HG02623 (cell line): ENCODE measurements at regions not wholly inside any gene's neighbourhood (a gene's known extent, or its start where the extent isn't known, plus 50 kb on each side); places are given as distances from the start of the nearest gene placed in this dataset.

Experiments used
- ATAC-seq: cut with Tn5 transposase; IDR thresholded peaks from one replicate; pipeline ENCODE4 v1.9.1; 2021; ENCODE audit warnings: moderate library complexity; ENCODE audit not compliant: unreplicated experiment

GRCh38 chr2:16335947-16336346, 329.7 kb downstream of the CYRIA start:
- ATAC-seq: no peak

GRCh38 chr2:16335604-16335930, 330.1 kb downstream of the CYRIA start:
- ATAC-seq: no peak

GRCh38 chr2:16334886-16335603, 330.6 kb downstream of the CYRIA start:
- no peak for ATAC-seq

- ATAC-seq: no peak
These were observed 331.3 kb downstream of the CYRIA start for GRCh38 chr2:16334366-16334765.

- ATAC-seq: no peak
These were observed 332.0 kb downstream of the CYRIA start for GRCh38 chr2:16333681-16334080.

GRCh38 chr2:16332681-16333557, 332.7 kb downstream of the CYRIA start:
- ATAC-seq: no peak

- no peak for ATAC-seq
These were observed 333.9 kb downstream of the CYRIA start for GRCh38 chr2:16331772-16332171.

GRCh38 chr2:16330982-16331381, 334.7 kb downstream of the CYRIA start:
- no peak for ATAC-seq

GRCh38 chr2:16330571-16330970, 335.1 kb downstream of the CYRIA start:
- no peak for ATAC-seq

- no peak for ATAC-seq
These were observed 335.6 kb downstream of the CYRIA start for GRCh38 chr2:16330012-16330411.

- no peak for ATAC-seq
These were observed 336.2 kb downstream of the CYRIA start for GRCh38 chr2:16329421-16329820.

GRCh38 chr2:16328521-16329190, 337.0 kb downstream of the CYRIA start:
- no peak for ATAC-seq

- ATAC-seq: no peak
These were observed 338.3 kb downstream of the CYRIA start for GRCh38 chr2:16327326-16327725.

- ATAC-seq: no peak
These were observed 338.8 kb downstream of the CYRIA start for GRCh38 chr2:16326711-16327300.

- no peak for ATAC-seq
These were observed 339.6 kb downstream of the CYRIA start for GRCh38 chr2:16325976-16326510.

- ATAC-seq: no peak
These were observed 340.3 kb downstream of the CYRIA start for GRCh38 chr2:16325016-16325975.

- ATAC-seq: no peak
These were observed 341.1 kb downstream of the CYRIA start for GRCh38 chr2:16324544-16324937.

GRCh38 chr2:16323551-16324543, 341.8 kb downstream of the CYRIA start:
- no peak for ATAC-seq

- ATAC-seq: no peak
These were observed 342.5 kb downstream of the CYRIA start for GRCh38 chr2:16323126-16323520.
